Osteoblast (primary cell): ENCODE measurements at regions not wholly inside any gene's neighbourhood (a gene's known extent, or its start where the extent isn't known, plus 50 kb on each side); places are given as distances from the start of the nearest gene placed in this dataset.
"Not testable (repeated sequence)": the region's sequence is repeated elsewhere in the genome, so short reads cannot be mapped to it uniquely, and the experiment has no call there.

Source experiments
- DNase-seq: peaks from one replicate; pipeline ENCODE4 v3.0.0; 2011; ENCODE audit warnings: low spot score, mixed read lengths; ENCODE audit not compliant: insufficient read length; ENCODE audit errors: missing footprints
- H2AFZ ChIP-seq: 2 replicates; pipeline ENCODE4 v1.6.0; 2011; ENCODE audit warnings: mild to moderate bottlenecking, low read length
- H3K27ac ChIP-seq: 2 replicates; pipeline ENCODE4 v1.5.1; 2011; ENCODE audit warnings: mild to moderate bottlenecking, low read depth, low read length, moderate library complexity
- H3K27me3 ChIP-seq: 2 replicates; pipeline ENCODE4 v1.6.0; 2012; ENCODE audit warnings: mild to moderate bottlenecking, control low read depth, inconsistent platforms, low read length, moderate library complexity; ENCODE audit not compliant: insufficient read depth
- H3K36me3 ChIP-seq: 2 replicates; pipeline ENCODE4 v1.5.1; 2011; ENCODE audit warnings: mild to moderate bottlenecking, low read length, control low read depth, moderate library complexity; ENCODE audit not compliant: insufficient read depth
- H3K4me1 ChIP-seq: 2 replicates; pipeline ENCODE4 v1.5.1; 2011; ENCODE audit warnings: mild to moderate bottlenecking, low read length, control low read depth, moderate library complexity; ENCODE audit not compliant: insufficient read depth
- H3K4me2 ChIP-seq: 2 replicates; pipeline ENCODE4 v1.6.0; 2011; ENCODE audit warnings: mild to moderate bottlenecking, low read length; ENCODE audit not compliant: insufficient read depth
- H3K4me3 ChIP-seq: fragments of 200-600 bp; sonication (generic); 3 replicates; pipeline ENCODE4 v1.5.1; 2012; ENCODE audit warnings: mild to moderate bottlenecking, low read length, inconsistent platforms; ENCODE audit not compliant: insufficient read depth
- H3K79me2 ChIP-seq: 2 replicates; pipeline ENCODE4 v1.6.0; 2012; ENCODE audit warnings: mild to moderate bottlenecking, low read length, control low read depth, inconsistent platforms; ENCODE audit not compliant: insufficient read depth
- H3K9me3 ChIP-seq: 2 replicates; pipeline ENCODE4 v1.5.1; 2011; ENCODE audit warnings: low read depth, low read length, control low read depth
- H4K20me1 ChIP-seq: 2 replicates; pipeline ENCODE4 v1.6.0; 2012; ENCODE audit warnings: mild to moderate bottlenecking, low read length, control low read depth; ENCODE audit not compliant: insufficient read depth
- CTCF ChIP-seq: IDR thresholded peaks from 2 replicates; pipeline ENCODE4 v1.5.1; 2011; ENCODE audit warnings: mild to moderate bottlenecking, low read depth, low read length, moderate library complexity; ENCODE audit errors: extremely low read depth

GRCh38 chr13:107600971-107601370 lies 614.4 kb downstream of the LIG4 start:
- H3K27ac ChIP-seq, result no peak overlapping the region
- no peaks in the 10 kb centered on the region for H3K9me3 ChIP-seq
- no peak overlapping the region for H2AFZ ChIP-seq
- H3K36me3 ChIP-seq, result no peaks in the 10 kb centered on the region
- no peak for DNase-seq
- H4K20me1 ChIP-seq, result no peaks in the 10 kb centered on the region
- TF ChIP-seq CTCF, result no peak
- no peaks in the 10 kb centered on the region for H3K27me3 ChIP-seq
- no peak overlapping the region for H3K4me2 ChIP-seq
- H3K79me2 ChIP-seq, result no peaks in the 10 kb centered on the region
- H3K4me3 ChIP-seq, result no peak overlapping the region
- H3K4me1 ChIP-seq, result no peaks in the 10 kb centered on the region

- not testable (repeated sequence) for H3K4me1 ChIP-seq, H3K4me2 ChIP-seq, H3K27ac ChIP-seq, H3K79me2 ChIP-seq, DNase-seq, H2AFZ ChIP-seq, H3K36me3 ChIP-seq, H3K4me3 ChIP-seq, H3K27me3 ChIP-seq, H3K9me3 ChIP-seq, H4K20me1 ChIP-seq
Measured at GRCh38 chr13:107596306-107596705, 619.0 kb downstream of the LIG4 start.

- Histone ChIP-seq H3K27ac (no peak overlapping the region), H3K27me3 (no peaks in the 10 kb centered on the region), H3K4me3 (no peak overlapping the region), H2AFZ (no peak overlapping the region), H3K79me2 (peaks cover 6% of the 10 kb centered on the region), H3K4me1 (no peaks in the 10 kb centered on the region), H3K9me3 (no peaks in the 10 kb centered on the region), H4K20me1 (no peaks in the 10 kb centered on the region), H3K36me3 (no peaks in the 10 kb centered on the region), H3K4me2 (no peak overlapping the region)
- TF ChIP-seq CTCF, result no peak
- DNase-seq, result no peak
Measured at GRCh38 chr13:107590556-107590955, 624.8 kb downstream of the LIG4 start.

GRCh38 chr13:107587681-107588080 lies 627.7 kb downstream of the LIG4 start:
- Histone ChIP-seq H3K9me3 (no peaks in the 10 kb centered on the region), H3K36me3 (no peaks in the 10 kb centered on the region), H3K27ac (no peak overlapping the region), H3K79me2 (peaks cover 5% of the 10 kb centered on the region), H3K4me3 (no peak overlapping the region), H4K20me1 (no peaks in the 10 kb centered on the region), H2AFZ (no peak overlapping the region), H3K4me2 (no peak overlapping the region), H3K27me3 (no peaks in the 10 kb centered on the region), H3K4me1 (no peaks in the 10 kb centered on the region)
- DNase-seq, result no peak
- no peak for TF ChIP-seq CTCF
